Endothelial cell of umbilical vein (primary cell): ENCODE measurements at regions not wholly inside any gene's neighbourhood (a gene's known extent, or its start where the extent isn't known, plus 50 kb on each side); places are given as distances from the start of the nearest gene placed in this dataset.

Experiments
- BruUV-seq: library from RNA; stranded (reverse); fragments of 400-500 nt; replicated peaks from 2 replicates; lab custom pipeline; 2021; lab: Mats Ljungman, UMichigan
- CTCF ChIA-PET: fragments of 300-600, 350-600 bp; sonication (Branson Sonifier 250); formaldehyde crosslinking; loops from one replicate; lab custom pipeline; 2021; ENCODE audit warnings: antibody characterized with exemption, inconsistent platforms; lab: Charles Lee
- POLR2A ChIA-PET: fragments of 300-600, 350-600 bp; sonication (Branson Sonifier 250); formaldehyde crosslinking; loops from one replicate; lab custom pipeline; 2021; ENCODE audit warnings: antibody characterized with exemption, inconsistent platforms; lab: Charles Lee
- DNase-seq: peaks from one replicate; pipeline ENCODE4 v3.0.0-alpha.2; 2011; ENCODE audit warnings: low read depth, low spot score
- FAIRE-seq: peaks from 2 replicates; lab custom pipeline; 2011; peaks lifted over from hg19 to GRCh38; lab: Jason Lieb, UNC
- H2AFZ ChIP-seq: 2 replicates; pipeline ENCODE4 v1.6.0; 2012; ENCODE audit warnings: low read depth, low read length, control low read depth, inconsistent platforms
- H3K27ac ChIP-seq: 2 replicates; pipeline ENCODE4 v1.5.1; 2011; ENCODE audit warnings: low read depth, mild to moderate bottlenecking, control low read depth, low read length, moderate library complexity; ENCODE audit not compliant: insufficient read depth
- H3K27me3 ChIP-seq, 2 experiments: 2 replicates each; pipeline versions ENCODE4 v1.6.0 to v1.6.1; 2011; ENCODE audit warnings: low read length in 2 of 2, mixed read lengths in 1 of 2; ENCODE audit not compliant: control insufficient read depth in 2 of 2, insufficient read depth in 2 of 2
- H3K36me3 ChIP-seq, 2 experiments: 2 replicates in 1 of 2; 3 replicates in 1 of 2; pipeline ENCODE4 v1.5.1; 2011; ENCODE audit warnings: low read length in 2 of 2, mild to moderate bottlenecking in 1 of 2, moderate library complexity in 1 of 2; ENCODE audit not compliant: control insufficient read depth in 2 of 2, insufficient read depth in 2 of 2; ENCODE audit errors: extremely low read depth in 1 of 2
- H3K4me1 ChIP-seq: 3 replicates; pipeline ENCODE4 v1.5.1; 2011; ENCODE audit warnings: mild to moderate bottlenecking, low read length; ENCODE audit not compliant: control insufficient read depth, insufficient read depth; ENCODE audit errors: extremely low read depth
- H3K4me2 ChIP-seq: 2 replicates; pipeline ENCODE4 v1.6.1; 2011; ENCODE audit warnings: low read length, control low read depth, mixed read lengths; ENCODE audit not compliant: insufficient read depth
- H3K4me3 ChIP-seq, 3 experiments: fragments of 200-600 bp in 1 of 3; sonication (generic), shearing (Covaris generic) in 1 of 3; replicated peaks in 1 of 3; 2 replicates each; pipeline ENCODE4 v1.5.1; 2011 to 2016; ENCODE audit warnings: control low read depth in 3 of 3, low read length in 3 of 3, mild to moderate bottlenecking in 2 of 3, inconsistent platforms in 1 of 3, low read depth in 1 of 3, moderate library complexity in 1 of 3; ENCODE audit not compliant: insufficient read depth in 1 of 3
- H3K79me2 ChIP-seq: 2 replicates; pipeline ENCODE4 v1.6.0; 2012; ENCODE audit warnings: low read length, inconsistent platforms; ENCODE audit not compliant: control insufficient read depth, insufficient read depth
- H3K9ac ChIP-seq: replicated peaks from 2 replicates; pipeline ENCODE3; 2011; ENCODE audit warnings: low read length, control low read depth; ENCODE audit not compliant: insufficient read depth; ENCODE audit errors: extremely low read depth
- H3K9me1 ChIP-seq: replicated peaks from 3 replicates; pipeline ENCODE4 v1.6.0; 2011; ENCODE audit warnings: mild to moderate bottlenecking, low read length; ENCODE audit not compliant: control insufficient read depth, insufficient read depth; ENCODE audit errors: extremely low read depth
- H3K9me3 ChIP-seq: replicated peaks from 2 replicates; pipeline ENCODE4 v1.5.1; 2012; ENCODE audit warnings: low read length, inconsistent platforms; ENCODE audit not compliant: control insufficient read depth, insufficient read depth
- H4K20me1 ChIP-seq: replicated peaks from 2 replicates; pipeline ENCODE3; 2011; ENCODE audit warnings: mild to moderate bottlenecking, low read length; ENCODE audit not compliant: control insufficient read depth, insufficient read depth; ENCODE audit errors: extremely low read depth
- EZH2 ChIP-seq: IDR thresholded peaks from 2 replicates; pipeline ENCODE4 v1.6.1; 2012; ENCODE audit warnings: borderline replicate concordance, low read depth, mild to moderate bottlenecking, moderate library complexity, low read length, inconsistent platforms; ENCODE audit not compliant: severe bottlenecking
- FOS ChIP-seq: IDR thresholded peaks from 2 replicates; pipeline ENCODE4 v1.6.1; 2011; ENCODE audit warnings: mild to moderate bottlenecking, low read length, moderate library complexity, borderline replicate concordance; ENCODE audit not compliant: insufficient read depth
- GATA2 ChIP-seq: IDR thresholded peaks from 2 replicates; pipeline ENCODE4 v1.7.0; 2011; ENCODE audit warnings: low read depth, mild to moderate bottlenecking, moderate library complexity, mixed read lengths, low read length; ENCODE audit not compliant: insufficient read length, insufficient read depth
- JUN ChIP-seq: IDR thresholded peaks from 2 replicates; pipeline ENCODE4 v1.6.1; 2011; ENCODE audit warnings: borderline replicate concordance, low read depth; ENCODE audit not compliant: insufficient read length, insufficient read depth
- MYC ChIP-seq: IDR thresholded peaks from one replicate; pipeline ENCODE4 v1.6.1; 2011; ENCODE audit warnings: mild to moderate bottlenecking, low read depth, low read length
- POLR2A ChIP-seq: IDR thresholded peaks from 2 replicates; pipeline ENCODE4 v1.6.1; 2012; ENCODE audit warnings: low read depth, mild to moderate bottlenecking, control low read depth, low read length
- POLR2AphosphoS5 ChIP-seq: IDR thresholded peaks from 2 replicates; pipeline ENCODE4 v1.6.1; 2012; ENCODE audit warnings: low read depth, mild to moderate bottlenecking, control low read depth, low read length, moderate library complexity; ENCODE audit not compliant: insufficient read depth
- dilution Hi-C: fragments of 300-500 bp; cut with MboI; formaldehyde crosslinking; loops from one replicate; pipeline ENCODE4 v1.15.0; 2019; ENCODE audit warnings: low sequenced_read_pairs; ENCODE audit not compliant: extremely low pct_ligation_motif_present
- intact Hi-C: fragments of 100-400 bp; cut with micrococcal nuclease; formaldehyde crosslinking; loops from one replicate; pipeline ENCODE4 v1.10.0; 2022
- TF ChIP-seq, protein P1 (sequence below): IDR thresholded peaks from 2 replicates; pipeline ENCODE4 v1.6.1; 2011; ENCODE audit not compliant: insufficient read depth, insufficient read length
- TF ChIP-seq, protein P2 (sequence below), 2 donors: IDR thresholded peaks; 1 replicate in 1 of 2; 2 replicates in 1 of 2; pipeline ENCODE4 v1.5.1; 2011; ENCODE audit warnings: low read length in 2 of 2, mild to moderate bottlenecking in 2 of 2, moderate library complexity in 2 of 2, control low read depth in 1 of 2, inconsistent platforms in 1 of 2, low read depth in 1 of 2; ENCODE audit not compliant: insufficient read depth in 1 of 2; ENCODE audit errors: extremely low read depth in 1 of 2

GRCh38 chr3:18070231-18070630, 327.8 kb upstream of the TBC1D5 start:
- H3K27ac ChIP-seq = no peak overlapping the region
- dilution Hi-C loops = no loop called here
- ChIA-PET POLR2A (no interaction called here), CTCF (no interaction called here)
- TF ChIP-seq, protein P1, sequence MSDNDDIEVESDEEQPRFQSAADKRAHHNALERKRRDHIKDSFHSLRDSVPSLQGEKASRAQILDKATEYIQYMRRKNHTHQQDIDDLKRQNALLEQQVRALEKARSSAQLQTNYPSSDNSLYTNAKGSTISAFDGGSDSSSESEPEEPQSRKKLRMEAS = no peak
- TF ChIP-seq GATA2 = no peak
- no peak for TF ChIP-seq POLR2A
- TF ChIP-seq JUN = no peak
- no peak for TF ChIP-seq FOS
- TF ChIP-seq EZH2 = no peak
- TF ChIP-seq, protein P2, sequence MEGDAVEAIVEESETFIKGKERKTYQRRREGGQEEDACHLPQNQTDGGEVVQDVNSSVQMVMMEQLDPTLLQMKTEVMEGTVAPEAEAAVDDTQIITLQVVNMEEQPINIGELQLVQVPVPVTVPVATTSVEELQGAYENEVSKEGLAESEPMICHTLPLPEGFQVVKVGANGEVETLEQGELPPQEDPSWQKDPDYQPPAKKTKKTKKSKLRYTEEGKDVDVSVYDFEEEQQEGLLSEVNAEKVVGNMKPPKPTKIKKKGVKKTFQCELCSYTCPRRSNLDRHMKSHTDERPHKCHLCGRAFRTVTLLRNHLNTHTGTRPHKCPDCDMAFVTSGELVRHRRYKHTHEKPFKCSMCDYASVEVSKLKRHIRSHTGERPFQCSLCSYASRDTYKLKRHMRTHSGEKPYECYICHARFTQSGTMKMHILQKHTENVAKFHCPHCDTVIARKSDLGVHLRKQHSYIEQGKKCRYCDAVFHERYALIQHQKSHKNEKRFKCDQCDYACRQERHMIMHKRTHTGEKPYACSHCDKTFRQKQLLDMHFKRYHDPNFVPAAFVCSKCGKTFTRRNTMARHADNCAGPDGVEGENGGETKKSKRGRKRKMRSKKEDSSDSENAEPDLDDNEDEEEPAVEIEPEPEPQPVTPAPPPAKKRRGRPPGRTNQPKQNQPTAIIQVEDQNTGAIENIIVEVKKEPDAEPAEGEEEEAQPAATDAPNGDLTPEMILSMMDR (IDR thresholded peaks at IDR 0.05; ENCODE audit: extremely low read depth in 1 of 2, insufficient read depth in 1 of 2, low read depth in 1 of 2, low read length in 2 of 2) = no peak
- no peak for TF ChIP-seq MYC
- no peak for TF ChIP-seq POLR2AphosphoS5
- H3K9me1 ChIP-seq = no peaks in the 10 kb centered on the region
- no peak overlapping the region for H2AFZ ChIP-seq
- H3K9ac ChIP-seq = no peak overlapping the region
- peaks cover 2% of the 10 kb centered on the region for H3K9me3 ChIP-seq
- DNase-seq = no peak
- FAIRE-seq = no peak
- H4K20me1 ChIP-seq = no peaks in the 10 kb centered on the region
- H3K27me3 ChIP-seq = no peaks in the 10 kb centered on the region
- no peaks in the 10 kb centered on the region for H3K79me2 ChIP-seq
- no peak overlapping the region for H3K4me3 ChIP-seq
- H3K4me2 ChIP-seq = no peak overlapping the region
- BruUV-seq = no TSS peak
- intact Hi-C loops = no loop called here
- H3K4me1 ChIP-seq = no peaks in the 10 kb centered on the region
- no peaks in the 10 kb centered on the region for H3K36me3 ChIP-seq
